ENCODE measurements at regions not wholly inside any gene's neighbourhood (a gene's known extent, or its start where the extent isn't known, plus 50 kb on each side); places are given as distances from the start of the nearest gene placed in this dataset.

DNA sequence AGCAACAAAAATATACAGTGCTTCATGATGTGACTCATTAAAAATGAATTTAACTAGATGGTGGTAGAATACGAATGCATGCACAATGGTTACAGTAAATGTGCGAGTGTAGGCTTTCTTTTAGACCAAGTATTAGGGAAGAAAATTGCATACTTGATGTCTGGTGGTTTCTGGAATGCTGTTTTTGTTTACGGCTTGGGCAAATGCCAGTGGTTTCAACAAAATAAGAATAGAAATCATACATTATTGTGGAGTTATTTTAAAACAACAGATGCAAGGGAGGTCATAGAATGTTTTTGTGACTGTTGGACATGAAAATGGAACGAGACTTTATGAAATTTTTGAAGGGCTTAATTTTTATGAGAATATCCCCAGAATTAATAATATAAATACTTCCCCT is 580.9 kb downstream of the PLCL1 start:
- intact Hi-C loops (cut with micrococcal nuclease) (no loop called here), dilution Hi-C loops (cut with MboI; ENCODE audit: extremely low pct_ligation_motif_present, low sequenced_read_pairs) (no loop called here)
- no TSS peak for BruUV-seq (replicated peaks)
- no peaks in the 10 kb centered on the region for H3K4me1 ChIP-seq (ENCODE audit: control insufficient read depth, extremely low read depth, insufficient read depth, low read length)
- DNase-seq (ENCODE audit: low read depth, low spot score): no peak
- no peaks in the 10 kb centered on the region for H3K27me3 ChIP-seq (ENCODE audit: control insufficient read depth in 2 of 2, insufficient read depth in 2 of 2, low read length in 2 of 2)
- no peak for FAIRE-seq
- H3K9me1 ChIP-seq (replicated peaks; ENCODE audit: control insufficient read depth, extremely low read depth, insufficient read depth, low read length): no peaks in the 10 kb centered on the region
- no peaks in the 10 kb centered on the region for H4K20me1 ChIP-seq (replicated peaks; ENCODE audit: control insufficient read depth, extremely low read depth, insufficient read depth, low read length)
- POLR2A ChIA-PET: no interaction called here
- H3K9me3 ChIP-seq (replicated peaks; ENCODE audit: control insufficient read depth, insufficient read depth, low read length): no peaks in the 10 kb centered on the region
- H3K27ac ChIP-seq (ENCODE audit: insufficient read depth, low read depth, low read length): no peak overlapping the region
- TF ChIP-seq GATA2 (IDR thresholded peaks at IDR 0.05; ENCODE audit: insufficient read depth, insufficient read length, low read depth, low read length): no peak
- TF ChIP-seq POLR2AphosphoS5 (IDR thresholded peaks at IDR 0.05; ENCODE audit: insufficient read depth, low read depth, low read length): no peak
- TF ChIP-seq, protein P1, sequence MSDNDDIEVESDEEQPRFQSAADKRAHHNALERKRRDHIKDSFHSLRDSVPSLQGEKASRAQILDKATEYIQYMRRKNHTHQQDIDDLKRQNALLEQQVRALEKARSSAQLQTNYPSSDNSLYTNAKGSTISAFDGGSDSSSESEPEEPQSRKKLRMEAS (IDR thresholded peaks at IDR 0.05; ENCODE audit: insufficient read depth, insufficient read length): no peak
- TF ChIP-seq FOS (IDR thresholded peaks at IDR 0.05; ENCODE audit: borderline replicate concordance, insufficient read depth, low read length): no peak
- TF ChIP-seq, protein P2, sequence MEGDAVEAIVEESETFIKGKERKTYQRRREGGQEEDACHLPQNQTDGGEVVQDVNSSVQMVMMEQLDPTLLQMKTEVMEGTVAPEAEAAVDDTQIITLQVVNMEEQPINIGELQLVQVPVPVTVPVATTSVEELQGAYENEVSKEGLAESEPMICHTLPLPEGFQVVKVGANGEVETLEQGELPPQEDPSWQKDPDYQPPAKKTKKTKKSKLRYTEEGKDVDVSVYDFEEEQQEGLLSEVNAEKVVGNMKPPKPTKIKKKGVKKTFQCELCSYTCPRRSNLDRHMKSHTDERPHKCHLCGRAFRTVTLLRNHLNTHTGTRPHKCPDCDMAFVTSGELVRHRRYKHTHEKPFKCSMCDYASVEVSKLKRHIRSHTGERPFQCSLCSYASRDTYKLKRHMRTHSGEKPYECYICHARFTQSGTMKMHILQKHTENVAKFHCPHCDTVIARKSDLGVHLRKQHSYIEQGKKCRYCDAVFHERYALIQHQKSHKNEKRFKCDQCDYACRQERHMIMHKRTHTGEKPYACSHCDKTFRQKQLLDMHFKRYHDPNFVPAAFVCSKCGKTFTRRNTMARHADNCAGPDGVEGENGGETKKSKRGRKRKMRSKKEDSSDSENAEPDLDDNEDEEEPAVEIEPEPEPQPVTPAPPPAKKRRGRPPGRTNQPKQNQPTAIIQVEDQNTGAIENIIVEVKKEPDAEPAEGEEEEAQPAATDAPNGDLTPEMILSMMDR (IDR thresholded peaks at IDR 0.05; ENCODE audit: extremely low read depth in 1 of 2, insufficient read depth in 1 of 2, low read depth in 1 of 2, low read length in 2 of 2): no peak
- TF ChIP-seq POLR2A (IDR thresholded peaks at IDR 0.05; ENCODE audit: low read depth, low read length): no peak
- no peak for TF ChIP-seq EZH2 (IDR thresholded peaks at IDR 0.05; ENCODE audit: borderline replicate concordance, low read depth, low read length, severe bottlenecking)
- TF ChIP-seq MYC (IDR thresholded peaks at IDR 0.05; ENCODE audit: low read depth, low read length): no peak
- no peak for TF ChIP-seq JUN (IDR thresholded peaks at IDR 0.05; ENCODE audit: borderline replicate concordance, insufficient read depth, insufficient read length, low read depth)
- CTCF ChIA-PET: no interaction called here
- no peak overlapping the region for H3K4me3 ChIP-seq (replicated peaks in 1 of 3; ENCODE audit: insufficient read depth in 1 of 3, low read depth in 1 of 3, low read length in 3 of 3)
- H3K79me2 ChIP-seq (ENCODE audit: control insufficient read depth, insufficient read depth, low read length): no peaks in the 10 kb centered on the region
- H3K4me2 ChIP-seq (ENCODE audit: insufficient read depth, low read length): no peak overlapping the region
- no peak overlapping the region for H3K9ac ChIP-seq (replicated peaks; ENCODE audit: extremely low read depth, insufficient read depth, low read length)
- H3K36me3 ChIP-seq (ENCODE audit: control insufficient read depth in 2 of 2, extremely low read depth in 1 of 2, insufficient read depth in 2 of 2, low read length in 2 of 2): no peaks in the 10 kb centered on the region
- no peak overlapping the region for H2AFZ ChIP-seq (ENCODE audit: low read depth, low read length)
